ENCODE measurements at regions not wholly inside any gene's neighbourhood (a gene's known extent, or its start where the extent isn't known, plus 50 kb on each side); places are given as distances from the start of the nearest gene placed in this dataset.

GRCh38 chr11:70695086-70695960, 297.0 kb downstream of the CTTN start:
- H3K27ac ChIP-seq, result no peak overlapping the region
- no peak for DNase-seq
- no peaks in the 10 kb centered on the region for H3K27me3 ChIP-seq
- no peak overlapping the region for H3K4me3 ChIP-seq
- no peaks in the 10 kb centered on the region for H3K9me3 ChIP-seq
- H3K4me1 ChIP-seq, result no peaks in the 10 kb centered on the region
- 92% methylated on average over 7 of the region's 13 CpGs for WGBS (ENCODE audit: insufficient coverage, low coverage, low lambda C conversion rate, missing lambda C conversion rate)
- intact Hi-C loops (cut with DNase I), result no loop called here
- ATAC-seq, result no peak
- TF ChIP-seq POLR2A (IDR thresholded peaks at IDR 0.05), result no peak
- TF ChIP-seq, protein P1, sequence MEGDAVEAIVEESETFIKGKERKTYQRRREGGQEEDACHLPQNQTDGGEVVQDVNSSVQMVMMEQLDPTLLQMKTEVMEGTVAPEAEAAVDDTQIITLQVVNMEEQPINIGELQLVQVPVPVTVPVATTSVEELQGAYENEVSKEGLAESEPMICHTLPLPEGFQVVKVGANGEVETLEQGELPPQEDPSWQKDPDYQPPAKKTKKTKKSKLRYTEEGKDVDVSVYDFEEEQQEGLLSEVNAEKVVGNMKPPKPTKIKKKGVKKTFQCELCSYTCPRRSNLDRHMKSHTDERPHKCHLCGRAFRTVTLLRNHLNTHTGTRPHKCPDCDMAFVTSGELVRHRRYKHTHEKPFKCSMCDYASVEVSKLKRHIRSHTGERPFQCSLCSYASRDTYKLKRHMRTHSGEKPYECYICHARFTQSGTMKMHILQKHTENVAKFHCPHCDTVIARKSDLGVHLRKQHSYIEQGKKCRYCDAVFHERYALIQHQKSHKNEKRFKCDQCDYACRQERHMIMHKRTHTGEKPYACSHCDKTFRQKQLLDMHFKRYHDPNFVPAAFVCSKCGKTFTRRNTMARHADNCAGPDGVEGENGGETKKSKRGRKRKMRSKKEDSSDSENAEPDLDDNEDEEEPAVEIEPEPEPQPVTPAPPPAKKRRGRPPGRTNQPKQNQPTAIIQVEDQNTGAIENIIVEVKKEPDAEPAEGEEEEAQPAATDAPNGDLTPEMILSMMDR (IDR thresholded peaks at IDR 0.05), result no peak
- H3K36me3 ChIP-seq, result no peaks in the 10 kb centered on the region

- Histone ChIP-seq H3K4me3 (no peak overlapping the region), H3K27me3 (no peaks in the 10 kb centered on the region), H3K9me3 (no peaks in the 10 kb centered on the region), H3K4me1 (no peaks in the 10 kb centered on the region), H3K36me3 (no peaks in the 10 kb centered on the region), H3K27ac (no peak overlapping the region)
- TF ChIP-seq POLR2A (IDR thresholded peaks at IDR 0.05), result no peak
- TF ChIP-seq, protein P1 (IDR thresholded peaks at IDR 0.05), result no peak
- intact Hi-C loops (cut with DNase I), result no loop called here
- no peak for DNase-seq
- no peak for ATAC-seq
Measured at GRCh38 chr11:70696076-70696475, 297.7 kb downstream of the CTTN start.

GRCh38 chr11:70696564-70696963, 298.2 kb downstream of the CTTN start:
- 90% methylated on average over 5 of the region's 5 CpGs for WGBS (ENCODE audit: insufficient coverage, low coverage, low lambda C conversion rate, missing lambda C conversion rate)
- no peaks in the 10 kb centered on the region for H3K27me3 ChIP-seq
- H3K9me3 ChIP-seq, result no peaks in the 10 kb centered on the region
- ATAC-seq (no peak), DNase-seq (no peak)
- TF ChIP-seq, protein P1 (IDR thresholded peaks at IDR 0.05), result no peak
- no peak for TF ChIP-seq POLR2A (IDR thresholded peaks at IDR 0.05)
- H3K36me3 ChIP-seq, result no peaks in the 10 kb centered on the region
- intact Hi-C loops (cut with DNase I), result no loop called here
- no peak overlapping the region for H3K4me3 ChIP-seq
- H3K4me1 ChIP-seq, result no peaks in the 10 kb centered on the region
- H3K27ac ChIP-seq, result no peak overlapping the region

GRCh38 chr11:70697701-70698100, 299.4 kb downstream of the CTTN start:
- no peaks in the 10 kb centered on the region for H3K36me3 ChIP-seq
- H3K4me3 ChIP-seq, result no peak overlapping the region
- intact Hi-C loops (cut with DNase I), result no loop called here
- no peaks in the 10 kb centered on the region for H3K9me3 ChIP-seq
- TF ChIP-seq POLR2A (IDR thresholded peaks at IDR 0.05), result no peak
- TF ChIP-seq, protein P1 (IDR thresholded peaks at IDR 0.05), result no peak
- ATAC-seq, result no peak
- H3K27ac ChIP-seq, result no peak overlapping the region
- no peak for DNase-seq
- 84% methylated on average over 6 of the region's 8 CpGs for WGBS (ENCODE audit: insufficient coverage, low coverage, low lambda C conversion rate, missing lambda C conversion rate)
- H3K4me1 ChIP-seq, result no peaks in the 10 kb centered on the region
- H3K27me3 ChIP-seq, result no peaks in the 10 kb centered on the region
